Kidney (tissue), 13 donors: ENCODE measurements at regions not wholly inside any gene's neighbourhood (a gene's known extent, or its start where the extent isn't known, plus 50 kb on each side); places are given as distances from the start of the nearest gene placed in this dataset.

ENCODE experiments used
- DNase-seq, 5 donors: peaks; one replicate each; pipeline ENCODE4 v3.0.0-alpha.2; 2013 to 2020
- FAIRE-seq: peaks from 2 replicates; lab custom pipeline; 2012; peaks lifted over from hg19 to GRCh38; lab: Jason Lieb, UNC
- H3K27ac ChIP-seq, 2 donors: one replicate each; pipeline ENCODE4 v1.7.0; 2013; ENCODE audit warnings: low read depth in 2 of 2, low read length in 2 of 2, inconsistent platforms in 1 of 2
- H3K27me3 ChIP-seq: one replicate; pipeline ENCODE4 v1.7.1; 2013; ENCODE audit warnings: low read length, inconsistent platforms; ENCODE audit not compliant: control insufficient read depth, insufficient read depth
- H3K36me3 ChIP-seq, 3 donors: one replicate each; pipeline versions ENCODE4 v1.7.0 to v1.7.1; 2013; ENCODE audit warnings: low read length in 3 of 3, control low read depth in 1 of 3, inconsistent platforms in 1 of 3; ENCODE audit not compliant: insufficient read depth in 3 of 3, control insufficient read depth in 2 of 3
- H3K4me1 ChIP-seq, 3 donors: one replicate each; pipeline versions ENCODE4 v1.7.0 to v1.7.1; 2013; ENCODE audit warnings: low read length in 3 of 3, inconsistent platforms in 1 of 3, low read depth in 1 of 3; ENCODE audit not compliant: control insufficient read depth in 2 of 3, insufficient read depth in 2 of 3
- H3K4me3 ChIP-seq, 3 donors: one replicate each; pipeline versions ENCODE4 v1.7.0 to v1.8.1; 2013; ENCODE audit warnings: low read length in 3 of 3, control low read depth in 1 of 3, inconsistent platforms in 1 of 3
- H3K9ac ChIP-seq, 3 donors: one replicate each; pipeline versions ENCODE4 v1.7.0 to v1.7.1; 2013; ENCODE audit warnings: low read length in 3 of 3, control low read depth in 1 of 3, inconsistent platforms in 1 of 3
- H3K9me3 ChIP-seq, 3 donors: one replicate each; pipeline versions ENCODE4 v1.7.0 to v1.7.1; 2013; ENCODE audit warnings: low read length in 3 of 3, control low read depth in 1 of 3, inconsistent platforms in 1 of 3; ENCODE audit not compliant: control insufficient read depth in 2 of 3, insufficient read depth in 1 of 3
- intact Hi-C: fragments of 100-400 bp; cut with DNase I; formaldehyde crosslinking; loops from one replicate; pipeline ENCODE4 v1.11.1; 2022
- TF ChIP-seq, protein P1 (sequence below): IDR thresholded peaks from 3 replicates; pipeline ENCODE4 v1.5.1; 2012; ENCODE audit warnings: mild to moderate bottlenecking, moderate library complexity, borderline replicate concordance; ENCODE audit not compliant: insufficient read depth; ENCODE audit errors: extremely low read depth
- donor health status: control.
- donor health status: control.
- donor health status: control.
- donor health status: control.
- donor health status: control.
- donor health status: DM: yes; HTN: yes; CAD: no.
- donor health status: Normal renal cell carcinoma (clear cell type).

DNA sequence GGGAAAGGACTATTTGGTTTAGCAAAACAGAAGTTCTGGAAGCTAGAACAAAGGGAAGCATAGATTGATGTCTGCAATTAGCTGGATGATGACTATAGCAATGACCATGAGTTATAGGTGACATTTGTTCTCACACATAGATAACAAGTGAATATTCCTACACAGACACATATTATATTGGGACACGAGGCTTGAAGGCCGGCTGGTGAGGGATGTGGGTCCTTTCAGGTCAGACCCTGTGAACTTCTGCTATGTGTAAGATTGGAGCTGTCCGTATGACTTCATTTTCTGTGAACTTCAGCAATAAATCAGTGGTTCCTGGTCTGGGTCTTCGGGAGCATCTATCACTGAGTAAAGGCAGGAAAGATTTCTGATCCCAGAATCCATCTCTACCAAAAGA is 253.6 kb upstream of the CFAP20DC start:
- intact Hi-C loops, result no loop called here
- FAIRE-seq, result no peak
- H3K4me3 ChIP-seq, result no peak overlapping the region

DNA sequence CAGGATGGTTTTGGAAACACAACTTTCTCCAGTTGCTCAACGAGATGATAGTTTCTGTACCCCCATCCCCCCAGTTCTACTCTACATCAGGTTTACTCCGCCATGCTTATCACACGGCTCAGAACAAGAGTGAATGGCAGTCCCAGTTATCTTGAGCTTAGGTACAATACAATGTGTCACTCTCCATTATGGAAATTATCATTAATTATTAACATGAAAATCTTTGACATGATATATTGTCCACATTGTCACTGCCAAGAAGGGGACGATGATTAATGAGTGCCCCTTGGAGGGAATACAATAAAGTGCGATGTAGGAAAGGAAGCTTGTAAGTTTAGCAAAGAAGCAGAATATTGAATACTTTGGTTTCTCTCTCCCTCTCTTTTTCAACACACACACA is 252.6 kb upstream of the CFAP20DC start:
- intact Hi-C loops, result no loop called here
- Histone ChIP-seq H3K4me3 (no peak overlapping the region), H3K9me3 (no peaks in the 10 kb centered on the region), H3K27me3 (no peaks in the 10 kb centered on the region), H3K9ac (no peak overlapping the region), H3K27ac (no peak overlapping the region), H3K4me1 (no peaks in the 10 kb centered on the region), H3K36me3 (no peaks in the 10 kb centered on the region)
- no peak for DNase-seq
- TF ChIP-seq, protein P1, sequence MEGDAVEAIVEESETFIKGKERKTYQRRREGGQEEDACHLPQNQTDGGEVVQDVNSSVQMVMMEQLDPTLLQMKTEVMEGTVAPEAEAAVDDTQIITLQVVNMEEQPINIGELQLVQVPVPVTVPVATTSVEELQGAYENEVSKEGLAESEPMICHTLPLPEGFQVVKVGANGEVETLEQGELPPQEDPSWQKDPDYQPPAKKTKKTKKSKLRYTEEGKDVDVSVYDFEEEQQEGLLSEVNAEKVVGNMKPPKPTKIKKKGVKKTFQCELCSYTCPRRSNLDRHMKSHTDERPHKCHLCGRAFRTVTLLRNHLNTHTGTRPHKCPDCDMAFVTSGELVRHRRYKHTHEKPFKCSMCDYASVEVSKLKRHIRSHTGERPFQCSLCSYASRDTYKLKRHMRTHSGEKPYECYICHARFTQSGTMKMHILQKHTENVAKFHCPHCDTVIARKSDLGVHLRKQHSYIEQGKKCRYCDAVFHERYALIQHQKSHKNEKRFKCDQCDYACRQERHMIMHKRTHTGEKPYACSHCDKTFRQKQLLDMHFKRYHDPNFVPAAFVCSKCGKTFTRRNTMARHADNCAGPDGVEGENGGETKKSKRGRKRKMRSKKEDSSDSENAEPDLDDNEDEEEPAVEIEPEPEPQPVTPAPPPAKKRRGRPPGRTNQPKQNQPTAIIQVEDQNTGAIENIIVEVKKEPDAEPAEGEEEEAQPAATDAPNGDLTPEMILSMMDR, result no peak
- FAIRE-seq, result no peak

More for the DNA sequence above, 253.6 kb upstream of the CFAP20DC start:
- Histone ChIP-seq H3K9ac (no peak overlapping the region), H3K9me3 (no peaks in the 10 kb centered on the region), H3K4me1 (no peaks in the 10 kb centered on the region), H3K36me3 (no peaks in the 10 kb centered on the region), H3K27me3 (no peaks in the 10 kb centered on the region), H3K27ac (no peak overlapping the region)
- TF ChIP-seq, protein P1, result no peak
- DNase-seq, result peak in 1 of 5 donors; percentile 43

DNA sequence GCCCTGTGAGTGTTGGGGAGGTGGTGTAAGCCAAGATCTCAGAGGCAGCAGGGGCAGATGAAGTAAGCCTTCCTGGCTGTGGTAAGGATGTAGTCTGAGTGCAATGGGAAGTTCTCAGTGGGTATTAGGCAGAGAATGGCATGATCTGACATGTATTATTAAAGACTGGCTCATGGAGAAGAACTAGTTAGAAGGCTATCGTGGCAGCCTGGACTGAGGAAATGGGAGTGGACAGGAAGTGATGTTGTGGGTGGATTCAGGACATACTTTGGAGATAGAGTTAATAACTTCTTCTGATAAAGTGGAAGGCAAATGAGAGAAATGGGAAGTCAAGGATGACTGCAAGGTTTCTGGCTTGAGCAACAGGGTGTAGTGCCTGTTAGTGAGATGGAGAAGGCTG is 250.9 kb upstream of the CFAP20DC start:
- TF ChIP-seq, protein P1, result no peak
- H3K9me3 ChIP-seq, result no peaks in the 10 kb centered on the region
- H3K27me3 ChIP-seq, result no peaks in the 10 kb centered on the region
- H3K27ac ChIP-seq, result no peak overlapping the region
- no peak overlapping the region for H3K4me3 ChIP-seq
- H3K4me1 ChIP-seq, result no peaks in the 10 kb centered on the region
- FAIRE-seq (no peak), DNase-seq (no peak)
- H3K36me3 ChIP-seq, result no peaks in the 10 kb centered on the region
- intact Hi-C loops, result no loop called here
- no peak overlapping the region for H3K9ac ChIP-seq

DNA sequence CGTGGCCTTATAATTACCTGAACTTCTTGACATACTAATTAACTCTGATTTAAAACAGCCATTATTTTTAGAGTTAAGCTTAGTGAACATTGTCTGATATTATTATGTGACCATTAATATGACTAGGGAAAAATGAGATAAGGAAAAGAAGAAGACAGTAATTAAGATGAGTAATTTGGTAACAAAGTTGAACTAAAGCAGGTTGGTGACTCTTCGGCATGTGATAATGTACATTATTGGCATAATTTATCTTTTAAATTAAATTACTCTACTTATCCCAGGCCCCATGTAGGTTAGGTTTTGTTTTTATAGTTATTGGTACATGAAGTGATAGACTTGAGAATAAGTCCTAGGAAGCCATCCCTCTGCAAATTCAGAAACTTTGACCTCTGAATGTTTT is 249.7 kb upstream of the CFAP20DC start:
- no peak for FAIRE-seq
- no peaks in the 10 kb centered on the region for H3K4me1 ChIP-seq
- intact Hi-C loops, result no loop called here
- H3K9ac ChIP-seq, result no peak overlapping the region
- TF ChIP-seq, protein P1, result no peak
- H3K36me3 ChIP-seq, result no peaks in the 10 kb centered on the region
- no peaks in the 10 kb centered on the region for H3K9me3 ChIP-seq
- no peak overlapping the region for H3K4me3 ChIP-seq
- no peak for DNase-seq
- H3K27ac ChIP-seq, result no peak overlapping the region
- H3K27me3 ChIP-seq, result no peaks in the 10 kb centered on the region
